B cell (primary cell): ENCODE measurements at regions not wholly inside any gene's neighbourhood (a gene's known extent, or its start where the extent isn't known, plus 50 kb on each side); places are given as distances from the start of the nearest gene placed in this dataset.

Experiments
- ATAC-seq: fragments of 200-7000 bp; cut with Tn5 transposase; one replicate; pipeline ENCODE4 v1.10.0; 2021; ENCODE audit warnings: low read depth, mild to moderate bottlenecking, moderate number of reproducible peaks, moderate library complexity
- CTCF ChIA-PET: fragments of 350-600 bp; sonication (Branson Sonifier 250); formaldehyde crosslinking; loops from one replicate; lab custom pipeline; 2021; ENCODE audit warnings: antibody characterized with exemption, inconsistent platforms; lab: Charles Lee
- POLR2A ChIA-PET: fragments of 350-600 bp; sonication (Branson Sonifier 250); formaldehyde crosslinking; loops from one replicate; lab custom pipeline; 2021; ENCODE audit warnings: antibody characterized with exemption; lab: Charles Lee
- DNase-seq: peaks from one replicate; pipeline ENCODE4 v3.0.0; 2013
- H2AFZ ChIP-seq: 2 replicates; pipeline ENCODE4 v1.6.1; 2012; ENCODE audit warnings: mild to moderate bottlenecking, low read depth, low read length; ENCODE audit not compliant: insufficient read depth, poor library complexity, severe bottlenecking
- H3K27ac ChIP-seq, 2 donors: 1 replicate in 1 of 2; 2 replicates in 1 of 2; pipeline ENCODE4 v1.5.1; 2012 to 2013; ENCODE audit warnings: low read length in 2 of 2, mild to moderate bottlenecking in 2 of 2, moderate library complexity in 1 of 2
- H3K27me3 ChIP-seq, 4 experiments: fragments of 200-600 bp in 1 of 4; sonication (generic) in 1 of 4; replicated peaks in 1 of 4; 1 replicate in 2 of 4; 2 replicates in 2 of 4; pipeline versions ENCODE4 v1.6.1 to v1.7.0; 2013 to 2016; ENCODE audit warnings: low read length in 3 of 4, mild to moderate bottlenecking in 2 of 4, mixed read lengths in 1 of 4, moderate library complexity in 1 of 4; ENCODE audit not compliant: insufficient read depth in 4 of 4, control insufficient read depth in 3 of 4; ENCODE audit errors: control extremely low read depth in 1 of 4
- H3K36me3 ChIP-seq, 2 experiments: replicated peaks in 1 of 2; 1 replicate in 1 of 2; 2 replicates in 1 of 2; pipeline versions ENCODE4 v1.6.1 to v1.7.1; 2013; ENCODE audit warnings: low read length in 1 of 2; ENCODE audit not compliant: insufficient read depth in 2 of 2, control insufficient read depth in 1 of 2; ENCODE audit errors: control extremely low read depth in 1 of 2, extremely low read depth in 1 of 2
- H3K4me1 ChIP-seq, 2 donors: fragments of 200-600 bp in 1 of 2; sonication (generic) in 1 of 2; 1 replicate in 1 of 2; 2 replicates in 1 of 2; pipeline versions ENCODE4 v1.5.1 to v1.6.1; 2013 to 2017; ENCODE audit warnings: low read length in 2 of 2; ENCODE audit not compliant: control insufficient read depth in 2 of 2, insufficient read depth in 2 of 2
- H3K4me2 ChIP-seq: replicated peaks from 2 replicates; pipeline ENCODE3; 2012; ENCODE audit warnings: mild to moderate bottlenecking, low read depth, low read length; ENCODE audit not compliant: poor library complexity, severe bottlenecking
- H3K4me3 ChIP-seq, 5 experiments: fragments of 200-600 bp in 1 of 5; sonication (generic) in 1 of 5; 1 replicate in 3 of 5; 2 replicates in 2 of 5; pipeline versions ENCODE4 v1.5.1 to v1.7.0; 2011 to 2016; ENCODE audit warnings: low read length in 4 of 5, mild to moderate bottlenecking in 4 of 5, low read depth in 2 of 5, control low read depth in 1 of 5, moderate library complexity in 1 of 5; ENCODE audit not compliant: insufficient read depth in 1 of 5; ENCODE audit errors: control extremely low read depth in 1 of 5, extremely low read depth in 1 of 5
- H3K79me2 ChIP-seq: fragments of 200-600 bp; sonication (generic); one replicate; pipeline ENCODE4 v1.6.0; 2016; ENCODE audit warnings: low read length; ENCODE audit not compliant: control insufficient read depth, insufficient read depth
- H3K9ac ChIP-seq: fragments of 200-600 bp; sonication (generic); 2 replicates; pipeline ENCODE4 v1.6.1; 2017; ENCODE audit warnings: mild to moderate bottlenecking, low read length, moderate library complexity
- H3K9me3 ChIP-seq, 3 donors: one replicate each; pipeline versions ENCODE4 v1.6.1 to v1.7.1; 2013; ENCODE audit warnings: low read length in 2 of 3; ENCODE audit not compliant: control insufficient read depth in 2 of 3, insufficient read depth in 1 of 3; ENCODE audit errors: control extremely low read depth in 1 of 3
- H4K20me1 ChIP-seq: 2 replicates; pipeline ENCODE4 v1.6.0; 2012; ENCODE audit warnings: mild to moderate bottlenecking, low read length; ENCODE audit not compliant: insufficient read depth, control insufficient read depth, poor library complexity, severe bottlenecking
- H3K27ac Mint-ChIP-seq: one replicate; pipeline ENCODE4 v1.8.0; 2021; ENCODE audit warnings: mixed read lengths
- H3K27me3 Mint-ChIP-seq: one replicate; pipeline ENCODE4 v1.8.0; 2021; ENCODE audit warnings: mixed read lengths
- H3K4me1 Mint-ChIP-seq: one replicate; pipeline ENCODE4 v1.8.0; 2021; ENCODE audit warnings: mixed read lengths
- H3K4me3 Mint-ChIP-seq: one replicate; pipeline ENCODE4 v1.8.0; 2021; ENCODE audit warnings: mixed read lengths
- H3K9me3 Mint-ChIP-seq: one replicate; pipeline ENCODE4 v1.8.0; 2022; ENCODE audit warnings: mixed read lengths; ENCODE audit not compliant: insufficient read depth
- EZH2 ChIP-seq: IDR thresholded peaks from 2 replicates; pipeline ENCODE4 v1.6.1; 2012; ENCODE audit warnings: borderline replicate concordance, low read depth, mild to moderate bottlenecking, moderate library complexity, low read length; ENCODE audit not compliant: insufficient read depth, poor library complexity, severe bottlenecking
- WGBS: methylation state at CpG from one replicate; pipeline ENCODE4 v1.1.5; 2013; ENCODE audit warnings: missing lambda C conversion rate; ENCODE audit not compliant: insufficient coverage; 5-methylcytosine and 5-hydroxymethylcytosine counted together
- intact Hi-C: fragments of 100-400 bp; cut with micrococcal nuclease; formaldehyde crosslinking; loops from one replicate; pipeline ENCODE4 v1.10.0; 2022
- TF ChIP-seq, protein P1 (sequence below): fragments of 200-600 bp; IDR thresholded peaks from one replicate; pipeline ENCODE4 v1.8.0; 2022; ENCODE audit warnings: antibody characterized with exemption, mild to moderate bottlenecking

DNA sequence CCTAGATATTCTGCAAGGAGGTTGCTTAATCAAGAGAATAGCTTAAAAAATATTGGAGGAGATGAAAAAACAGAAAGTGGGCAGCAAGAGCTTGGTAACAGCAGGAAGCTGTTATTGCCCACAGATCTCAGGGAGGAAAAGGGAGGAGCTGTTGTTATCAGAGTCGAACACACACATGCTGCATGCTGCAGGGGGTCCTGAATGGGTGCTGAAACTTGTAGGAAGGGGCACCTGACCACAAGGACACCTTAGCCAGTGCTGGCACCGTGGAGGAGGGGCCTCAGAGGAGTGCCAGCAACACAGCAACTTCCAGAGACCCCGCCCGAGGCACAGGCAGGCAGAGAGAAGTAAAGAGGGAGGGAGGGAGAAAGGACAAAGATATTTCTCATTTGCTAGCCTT, 332.9 kb downstream of the SOCS6 start:
- H3K27ac Mint-ChIP-seq: no peak overlapping the region
- Histone ChIP-seq H3K4me1 (peaks cover 0 to 4% of the 10 kb centered on the region in 2 donors), H3K4me3 (no peak overlapping the region), H3K27ac (no peak overlapping the region), H3K27me3 (no peaks in the 10 kb centered on the region), H3K79me2 (no peaks in the 10 kb centered on the region), H4K20me1 (no peaks in the 10 kb centered on the region), H2AFZ (peak overlapping the region; percentile 5), H3K9ac (no peak overlapping the region), H3K36me3 (no peaks in the 10 kb centered on the region), H3K9me3 (no peaks in the 10 kb centered on the region), H3K4me2 (no peak overlapping the region)
- H3K9me3 Mint-ChIP-seq: no peaks in the 10 kb centered on the region
- H3K4me3 Mint-ChIP-seq: no peak overlapping the region
- H3K4me1 Mint-ChIP-seq: peaks cover 2% of the 10 kb centered on the region
- DNase-seq (no peak), ATAC-seq (no peak)
- WGBS: 0% methylated on average over 2 of the region's 4 CpGs
- ChIA-PET CTCF (no interaction called here), POLR2A (no interaction called here)
- H3K27me3 Mint-ChIP-seq: no peaks in the 10 kb centered on the region
- intact Hi-C loops: no loop called here
- TF ChIP-seq EZH2: no peak
- TF ChIP-seq, protein P1, sequence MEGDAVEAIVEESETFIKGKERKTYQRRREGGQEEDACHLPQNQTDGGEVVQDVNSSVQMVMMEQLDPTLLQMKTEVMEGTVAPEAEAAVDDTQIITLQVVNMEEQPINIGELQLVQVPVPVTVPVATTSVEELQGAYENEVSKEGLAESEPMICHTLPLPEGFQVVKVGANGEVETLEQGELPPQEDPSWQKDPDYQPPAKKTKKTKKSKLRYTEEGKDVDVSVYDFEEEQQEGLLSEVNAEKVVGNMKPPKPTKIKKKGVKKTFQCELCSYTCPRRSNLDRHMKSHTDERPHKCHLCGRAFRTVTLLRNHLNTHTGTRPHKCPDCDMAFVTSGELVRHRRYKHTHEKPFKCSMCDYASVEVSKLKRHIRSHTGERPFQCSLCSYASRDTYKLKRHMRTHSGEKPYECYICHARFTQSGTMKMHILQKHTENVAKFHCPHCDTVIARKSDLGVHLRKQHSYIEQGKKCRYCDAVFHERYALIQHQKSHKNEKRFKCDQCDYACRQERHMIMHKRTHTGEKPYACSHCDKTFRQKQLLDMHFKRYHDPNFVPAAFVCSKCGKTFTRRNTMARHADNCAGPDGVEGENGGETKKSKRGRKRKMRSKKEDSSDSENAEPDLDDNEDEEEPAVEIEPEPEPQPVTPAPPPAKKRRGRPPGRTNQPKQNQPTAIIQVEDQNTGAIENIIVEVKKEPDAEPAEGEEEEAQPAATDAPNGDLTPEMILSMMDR: no peak

DNA sequence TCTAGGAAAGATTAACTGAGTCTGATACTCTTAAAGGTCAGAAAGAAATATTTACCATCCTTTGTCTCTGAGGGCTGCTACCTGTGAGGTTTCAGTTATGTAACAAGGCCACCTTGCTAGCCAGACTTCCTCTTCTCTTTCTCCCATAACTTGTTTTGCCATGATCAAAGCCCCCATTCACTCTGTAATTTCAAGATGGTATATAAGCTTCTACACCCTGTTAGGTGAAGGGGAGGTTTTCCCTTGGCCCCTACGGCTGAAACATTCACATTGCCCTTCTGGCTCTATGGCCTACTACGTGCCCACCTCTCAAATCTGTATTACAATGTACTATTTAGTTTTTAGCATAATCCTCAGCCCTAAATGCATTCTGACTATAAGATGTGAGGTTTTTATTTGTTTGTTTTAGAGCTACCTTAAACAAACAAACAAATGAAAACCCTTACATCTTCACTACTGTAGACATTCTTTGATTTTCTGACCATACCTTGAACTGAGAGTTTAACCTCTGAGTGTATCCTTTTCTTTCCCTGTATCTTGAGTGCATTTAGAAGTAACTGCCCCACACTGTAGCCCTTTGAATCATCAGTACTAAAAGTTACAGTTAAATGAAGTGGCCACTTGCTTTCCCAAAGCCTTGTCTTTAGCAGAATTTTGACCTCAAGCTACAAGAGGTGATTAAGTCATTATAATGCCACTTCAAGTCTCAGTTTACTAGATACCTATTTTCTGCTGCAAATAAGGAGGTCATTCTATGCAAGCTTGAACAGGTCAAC, 332.2 kb downstream of the SOCS6 start:
- CTCF ChIA-PET: no interaction called here
- H3K4me1 Mint-ChIP-seq: peaks cover 2% of the 10 kb centered on the region
- peaks cover 0 to 4% of the 10 kb centered on the region in 2 donors for H3K4me1 ChIP-seq
- ATAC-seq: no peak
- TF ChIP-seq, protein P1: no peak
- no peak for DNase-seq
- H3K9me3 ChIP-seq: no peaks in the 10 kb centered on the region
- H3K4me2 ChIP-seq: no peak overlapping the region
- H3K27ac Mint-ChIP-seq: no peak overlapping the region
- no peaks in the 10 kb centered on the region for H3K27me3 Mint-ChIP-seq
- H2AFZ ChIP-seq: peak overlapping the region; percentile 5
- H3K9me3 Mint-ChIP-seq: peaks cover 2% of the 10 kb centered on the region
- no peaks in the 10 kb centered on the region for H4K20me1 ChIP-seq
- H3K4me3 ChIP-seq: no peak overlapping the region
- H3K27ac ChIP-seq: no peak overlapping the region
- no peak overlapping the region for H3K4me3 Mint-ChIP-seq
- intact Hi-C loops: no loop called here
- no CpG with 5 or more reads among the region's 2 CpGs for WGBS
- POLR2A ChIA-PET: no interaction called here
- no peaks in the 10 kb centered on the region for H3K36me3 ChIP-seq
- H3K9ac ChIP-seq: no peak overlapping the region
- H3K79me2 ChIP-seq: no peaks in the 10 kb centered on the region
- no peaks in the 10 kb centered on the region for H3K27me3 ChIP-seq
